Psoas muscle (tissue), 7 donors: ENCODE measurements at regions not wholly inside any gene's neighbourhood (a gene's known extent, or its start where the extent isn't known, plus 50 kb on each side); places are given as distances from the start of the nearest gene placed in this dataset.
"Not testable (repeated sequence)": the region's sequence is repeated elsewhere in the genome, so short reads cannot be mapped to it uniquely, and the experiment has no call there.

Experiments used
- ATAC-seq, 4 donors: fragments of 200-7000 bp; cut with Tn5 transposase; one replicate each; pipeline ENCODE4 v1.9.1; 2020; ENCODE audit warnings: moderate library complexity in 3 of 4, mild to moderate bottlenecking in 2 of 4
- DNase-seq, 2 donors: peaks; one replicate each; pipeline ENCODE4 v3.0.0-alpha.2; 2020
- H3K27ac ChIP-seq: fragments of 200-600 bp; one replicate; pipeline ENCODE4 v1.8.0; 2022
- H3K27me3 ChIP-seq, 3 donors: fragments of 200-600 bp in 1 of 3; one replicate each; pipeline versions ENCODE4 v1.6.1 to v1.8.0; 2013 to 2022; ENCODE audit warnings: low read length in 2 of 3, mild to moderate bottlenecking in 2 of 3, moderate library complexity in 1 of 3; ENCODE audit not compliant: insufficient read depth in 3 of 3
- H3K36me3 ChIP-seq, 2 donors: fragments of 200-600 bp in 1 of 2; one replicate each; pipeline versions ENCODE4 v1.6.1 to v1.8.0; 2013 to 2022; ENCODE audit warnings: low read depth in 1 of 2, mild to moderate bottlenecking in 1 of 2, moderate library complexity in 1 of 2; ENCODE audit not compliant: insufficient read depth in 1 of 2
- H3K4me1 ChIP-seq: fragments of 200-600 bp; one replicate; pipeline ENCODE4 v1.8.0; 2022
- H3K4me3 ChIP-seq: fragments of 200-600 bp; one replicate; pipeline ENCODE4 v1.8.0; 2022; ENCODE audit warnings: mild to moderate bottlenecking
- H3K9me3 ChIP-seq: fragments of 200-600 bp; one replicate; pipeline ENCODE4 v1.8.0; 2022
- WGBS, 3 donors: extraction: QIAGEN DNeasy Blood & Tissue Kit; methylation state at CpG; one replicate each; pipeline versions ENCODE4 v1.1.6 to v1.1.7; 2013; 5-methylcytosine and 5-hydroxymethylcytosine counted together
- intact Hi-C, 2 donors: fragments of 100-400 bp; cut with DNase I; formaldehyde crosslinking; loops; one replicate each; pipeline versions ENCODE4 v1.11.0 to v1.14.2; 2022
- TF ChIP-seq, protein P1 (sequence below): fragments of 200-600 bp; IDR thresholded peaks from one replicate; pipeline ENCODE4 v1.8.0; 2022; ENCODE audit warnings: antibody characterized with exemption
- donor health status: healthy with polysubstance abuse.
- donor health status: DM: no; HTN: no; CAD: no; lungs with moderate emphysema.
- donor health status: Bipolar disorder and iron deficiency.
- donor health status: healthy.
- donor health status: DM: yes; HTN: yes; CAD: no.
- donor health status: DM: no; HTN: no; CAD: no.
- donor health status: DM: yes; HTN: yes; CAD: no.

DNA sequence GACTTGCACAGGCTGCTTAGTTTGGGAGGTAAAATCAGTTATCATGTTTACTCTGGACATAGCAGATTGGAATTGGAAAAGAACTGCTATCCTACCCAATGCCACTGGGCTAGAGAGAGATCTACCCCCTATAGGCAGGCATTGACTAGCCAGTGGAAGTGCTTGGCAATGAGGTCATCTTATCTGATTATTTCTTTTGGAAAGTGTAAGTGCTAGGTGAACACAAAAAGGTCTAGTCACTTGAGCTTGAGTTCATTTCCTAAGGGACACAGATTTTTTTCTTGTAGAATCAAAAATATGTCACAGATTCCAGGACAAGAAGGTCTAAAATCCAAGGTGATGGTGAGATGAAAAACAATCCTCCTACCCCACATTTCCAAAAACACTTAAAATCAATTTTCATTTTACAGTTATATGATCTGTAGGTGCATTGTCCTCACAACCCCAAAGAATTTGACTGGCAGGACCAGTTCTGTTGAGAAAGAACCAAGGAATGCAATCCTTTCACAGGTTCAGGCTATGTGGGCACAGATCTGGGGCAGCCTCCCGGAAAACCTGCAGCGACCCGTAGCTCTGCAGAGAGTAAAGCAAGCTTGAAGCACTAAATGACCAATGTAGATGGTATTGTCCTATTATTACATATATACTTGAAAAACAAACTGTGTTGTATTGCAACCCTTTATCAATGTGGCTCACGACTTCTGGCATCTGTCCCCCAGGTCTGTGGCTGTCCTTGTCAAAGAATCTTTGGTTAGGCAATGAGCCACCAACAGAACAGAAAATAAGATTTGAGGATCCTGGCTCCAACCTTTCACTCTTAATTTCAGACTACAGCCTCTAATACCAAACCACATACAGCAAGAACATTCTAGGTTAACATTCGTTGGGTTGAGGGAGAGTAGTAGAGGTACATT is 67.3 kb upstream of the ADTRP start:
- no peaks in the 10 kb centered on the region for H3K36me3 ChIP-seq
- TF ChIP-seq, protein P1, sequence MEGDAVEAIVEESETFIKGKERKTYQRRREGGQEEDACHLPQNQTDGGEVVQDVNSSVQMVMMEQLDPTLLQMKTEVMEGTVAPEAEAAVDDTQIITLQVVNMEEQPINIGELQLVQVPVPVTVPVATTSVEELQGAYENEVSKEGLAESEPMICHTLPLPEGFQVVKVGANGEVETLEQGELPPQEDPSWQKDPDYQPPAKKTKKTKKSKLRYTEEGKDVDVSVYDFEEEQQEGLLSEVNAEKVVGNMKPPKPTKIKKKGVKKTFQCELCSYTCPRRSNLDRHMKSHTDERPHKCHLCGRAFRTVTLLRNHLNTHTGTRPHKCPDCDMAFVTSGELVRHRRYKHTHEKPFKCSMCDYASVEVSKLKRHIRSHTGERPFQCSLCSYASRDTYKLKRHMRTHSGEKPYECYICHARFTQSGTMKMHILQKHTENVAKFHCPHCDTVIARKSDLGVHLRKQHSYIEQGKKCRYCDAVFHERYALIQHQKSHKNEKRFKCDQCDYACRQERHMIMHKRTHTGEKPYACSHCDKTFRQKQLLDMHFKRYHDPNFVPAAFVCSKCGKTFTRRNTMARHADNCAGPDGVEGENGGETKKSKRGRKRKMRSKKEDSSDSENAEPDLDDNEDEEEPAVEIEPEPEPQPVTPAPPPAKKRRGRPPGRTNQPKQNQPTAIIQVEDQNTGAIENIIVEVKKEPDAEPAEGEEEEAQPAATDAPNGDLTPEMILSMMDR, result no peak
- WGBS, 3 donors, result 89 to 95% (median 93%) methylated on average over 5 of the region's 5 CpGs
- peaks cover 0 to 2% (median 0%) of the 10 kb centered on the region in 3 donors for H3K27me3 ChIP-seq
- DNase-seq, result no peak
- no peak overlapping the region for H3K4me3 ChIP-seq
- intact Hi-C loops, result no loop called here
- no peak overlapping the region for H3K27ac ChIP-seq
- no peak for ATAC-seq
- no peaks in the 10 kb centered on the region for H3K4me1 ChIP-seq
- no peaks in the 10 kb centered on the region for H3K9me3 ChIP-seq

DNA sequence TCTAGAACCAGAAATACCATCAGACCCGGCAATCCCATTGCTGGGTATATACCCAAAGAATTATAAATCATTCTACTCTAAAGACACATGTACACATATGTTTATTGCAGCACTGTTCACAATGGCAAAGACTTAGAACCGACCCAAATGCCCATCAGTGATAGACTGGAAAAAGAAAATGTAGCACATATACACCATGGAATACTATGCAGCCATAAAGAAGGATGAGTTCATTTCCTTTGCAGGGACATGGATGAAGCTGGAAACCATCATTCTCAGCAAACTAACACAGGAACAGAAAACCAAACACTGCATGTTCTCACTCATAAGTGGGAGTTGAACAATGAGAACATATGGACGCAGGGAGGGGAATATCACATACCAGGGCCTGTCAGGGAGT is 64.2 kb upstream of the ADTRP start:
- H3K36me3 ChIP-seq, intact Hi-C loops, H3K9me3 ChIP-seq, H3K27me3 ChIP-seq, H3K4me3 ChIP-seq, H3K4me1 ChIP-seq, H3K27ac ChIP-seq, ATAC-seq, DNase-seq: not testable (repeated sequence)
- 95 to 96% (median 95%) methylated on average over 3 of the region's 3 CpGs for WGBS, 3 donors

DNA sequence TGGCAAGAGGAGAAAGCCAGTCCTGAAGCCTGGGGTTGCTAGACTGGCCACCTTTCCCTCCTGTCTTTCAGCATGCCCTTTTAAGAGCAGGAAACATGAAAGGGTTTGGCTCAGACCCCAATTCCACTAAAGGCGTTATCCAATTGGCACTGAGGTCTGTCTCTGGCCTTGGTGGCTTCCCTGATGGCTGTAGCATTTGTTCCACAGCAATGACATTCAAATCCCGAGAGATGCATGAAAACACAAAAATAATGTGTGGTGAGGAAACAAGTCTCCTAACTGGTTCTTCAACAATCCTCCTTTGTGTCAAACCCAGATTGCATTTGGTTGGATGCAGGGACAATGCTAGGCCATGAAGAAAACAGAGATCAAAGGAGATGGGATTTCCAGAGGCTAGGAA is 56.5 kb upstream of the ADTRP start:
- ATAC-seq, result no peak
- intact Hi-C loops, result no loop called here

DNA sequence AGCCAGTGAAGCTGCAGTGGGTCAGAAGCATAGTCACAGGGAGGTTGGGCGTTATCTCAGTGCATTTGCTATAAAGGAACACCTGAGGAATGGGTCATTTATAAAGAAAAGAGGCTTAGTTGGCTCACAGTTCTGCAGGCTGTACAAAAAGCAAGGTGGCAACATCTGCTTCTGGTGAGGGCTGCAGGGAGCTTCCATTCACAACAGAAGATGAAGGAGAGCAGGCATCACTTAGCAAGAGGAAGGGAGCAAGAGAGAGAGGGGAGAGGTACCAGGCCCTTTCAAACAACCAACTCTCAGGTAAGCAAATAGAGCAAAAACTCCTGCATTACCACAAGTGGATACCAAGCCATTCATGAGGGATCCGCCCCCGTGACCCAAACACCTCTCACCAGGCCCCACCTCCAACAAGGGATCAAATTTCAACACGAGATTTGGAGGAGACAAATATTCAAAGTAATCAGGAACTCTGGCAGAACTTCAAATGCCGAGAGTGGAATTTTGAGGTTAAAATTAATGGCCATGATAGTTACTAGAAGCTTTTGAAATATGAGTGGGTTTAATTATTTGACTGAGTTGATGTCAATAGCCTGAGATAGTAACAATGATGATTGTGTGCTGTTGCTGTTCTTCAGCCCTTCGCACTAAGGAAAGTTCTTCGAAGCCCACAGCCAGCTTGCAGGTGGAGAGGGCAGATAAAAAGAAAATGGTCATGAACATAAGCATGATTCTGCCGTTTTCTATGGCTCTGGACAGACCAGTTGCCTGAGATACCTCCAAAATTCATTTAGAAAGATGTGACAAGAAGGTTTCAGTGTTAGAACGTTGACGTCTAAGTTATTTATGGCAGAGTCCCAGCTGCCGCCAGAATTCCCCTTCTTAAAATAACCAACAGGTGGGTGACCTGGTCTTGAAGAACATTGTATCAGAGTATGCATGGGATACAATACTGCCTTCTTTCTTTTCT is 55.3 kb upstream of the ADTRP start:
- ATAC-seq, result peak in 3 of 4 donors; percentile 61 to 68 (median 64)
- H3K27ac ChIP-seq, result no peak overlapping the region

More for the DNA sequence above, 56.5 kb upstream of the ADTRP start:
- TF ChIP-seq, protein P1, result no peak
- Histone ChIP-seq H3K27ac (no peak overlapping the region), H3K27me3 (no peaks in the 10 kb centered on the region), H3K9me3 (no peaks in the 10 kb centered on the region), H3K36me3 (no peaks in the 10 kb centered on the region), H3K4me3 (no peak overlapping the region), H3K4me1 (peaks cover 5% of the 10 kb centered on the region)
- WGBS, 3 donors, result 14 to 21% (median 18%) methylated on average over 2 of the region's 2 CpGs
- no peak for DNase-seq

More for the DNA sequence above, 55.3 kb upstream of the ADTRP start:
- TF ChIP-seq, protein P1, result no peak
- no peaks in the 10 kb centered on the region for H3K27me3 ChIP-seq
- intact Hi-C loops, result no loop called here
- 46 to 51% (median 48%) methylated on average over 11 of the region's 11 CpGs for WGBS, 3 donors
- no peaks in the 10 kb centered on the region for H3K9me3 ChIP-seq
- no peaks in the 10 kb centered on the region for H3K36me3 ChIP-seq
- peaks cover 5% of the 10 kb centered on the region for H3K4me1 ChIP-seq
- DNase-seq, result no peak
- H3K4me3 ChIP-seq, result no peak overlapping the region
